HUES6 (cell line): ENCODE measurements at regions not wholly inside any gene's neighbourhood (a gene's known extent, or its start where the extent isn't known, plus 50 kb on each side); places are given as distances from the start of the nearest gene placed in this dataset.
"Not testable (repeated sequence)": the region's sequence is repeated elsewhere in the genome, so short reads cannot be mapped to it uniquely, and the experiment has no call there.

Source experiments
- H3K27ac ChIP-seq: 2 replicates; pipeline ENCODE4 v1.7.0; 2013; ENCODE audit warnings: low read depth, mild to moderate bottlenecking, low read length, inconsistent platforms
- H3K27me3 ChIP-seq: 2 replicates; pipeline ENCODE4 v1.6.1; 2013; ENCODE audit warnings: low read length; ENCODE audit not compliant: control insufficient read depth, insufficient read depth
- H3K36me3 ChIP-seq: 2 replicates; pipeline ENCODE4 v1.6.1; 2013; ENCODE audit warnings: low read length; ENCODE audit not compliant: control insufficient read depth, insufficient read depth
- H3K4me1 ChIP-seq: 2 replicates; pipeline ENCODE4 v1.6.1; 2013; ENCODE audit warnings: low read length; ENCODE audit not compliant: control insufficient read depth, insufficient read depth
- H3K4me3 ChIP-seq: 2 replicates; pipeline ENCODE4 v1.5.1; 2013; ENCODE audit warnings: low read depth, low read length
- H3K9ac ChIP-seq: one replicate; pipeline ENCODE4 v1.6.1; 2013; ENCODE audit warnings: mild to moderate bottlenecking, low read length
- H3K9me3 ChIP-seq: 2 replicates; pipeline ENCODE4 v1.6.1; 2013; ENCODE audit warnings: low read depth, low read length; ENCODE audit not compliant: control insufficient read depth, insufficient read depth

DNA sequence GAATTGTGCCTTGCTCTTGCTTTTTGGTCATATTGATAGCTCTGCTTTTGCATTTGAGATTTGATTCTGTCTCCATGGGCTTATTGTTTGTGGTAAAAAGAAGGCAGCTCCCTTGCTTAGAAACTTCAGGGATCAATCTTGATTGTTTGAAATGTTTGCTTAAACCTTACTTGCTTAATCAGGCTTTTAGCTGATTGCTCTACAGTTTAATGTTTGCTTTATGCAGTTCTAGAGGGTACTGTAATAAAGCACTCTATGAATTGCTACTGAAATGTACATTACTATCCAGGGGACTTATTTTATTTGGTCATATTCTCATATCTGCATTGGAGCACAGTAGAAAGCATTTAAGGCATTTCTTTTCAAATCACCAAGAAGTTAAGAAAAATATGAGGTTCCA is 545.4 kb upstream of the HS3ST5 start:
- Histone ChIP-seq H3K9me3 (no peaks in the 10 kb centered on the region), H3K36me3 (no peaks in the 10 kb centered on the region), H3K4me1 (no peaks in the 10 kb centered on the region), H3K9ac (no peak overlapping the region), H3K27me3 (no peaks in the 10 kb centered on the region), H3K27ac (no peak overlapping the region), H3K4me3 (no peak overlapping the region)

GRCh38 chr6:114886670-114887436 is 544.0 kb upstream of the HS3ST5 start:
- no peaks in the 10 kb centered on the region for H3K36me3 ChIP-seq
- no peaks in the 10 kb centered on the region for H3K27me3 ChIP-seq
- H3K4me3 ChIP-seq = no peak overlapping the region
- no peaks in the 10 kb centered on the region for H3K9me3 ChIP-seq
- no peak overlapping the region for H3K9ac ChIP-seq
- no peaks in the 10 kb centered on the region for H3K4me1 ChIP-seq
- no peak overlapping the region for H3K27ac ChIP-seq

- H3K27me3 ChIP-seq = no peaks in the 10 kb centered on the region
- H3K36me3 ChIP-seq = no peaks in the 10 kb centered on the region
- H3K27ac ChIP-seq = no peak overlapping the region
- H3K9me3 ChIP-seq = no peaks in the 10 kb centered on the region
- no peaks in the 10 kb centered on the region for H3K4me1 ChIP-seq
- no peak overlapping the region for H3K9ac ChIP-seq
- H3K4me3 ChIP-seq = no peak overlapping the region
These were observed 536.9 kb upstream of the HS3ST5 start for GRCh38 chr6:114879693-114880092.

- Histone ChIP-seq H3K27ac (no peak overlapping the region), H3K9me3 (no peaks in the 10 kb centered on the region), H3K36me3 (no peaks in the 10 kb centered on the region)
These were observed 535.3 kb upstream of the HS3ST5 start for GRCh38 chr6:114878091-114878490.

DNA sequence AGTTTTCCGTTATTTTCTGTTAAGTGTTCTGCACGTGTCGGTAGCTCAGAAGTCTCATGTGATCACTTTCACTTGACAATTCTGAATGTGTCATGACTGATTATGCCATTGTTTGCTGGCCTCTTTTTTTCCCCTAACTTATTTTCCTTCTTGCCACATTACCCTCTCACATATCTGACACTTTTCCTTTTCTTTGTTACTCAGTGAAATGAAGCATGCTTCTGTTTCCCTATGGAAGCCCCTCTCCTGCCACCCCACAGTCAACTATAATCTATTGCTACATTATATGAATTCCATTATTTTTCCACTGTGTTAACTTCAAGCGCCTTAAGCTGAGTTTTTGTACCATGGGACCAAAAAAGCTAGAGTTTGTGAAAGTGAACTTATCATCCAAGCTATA is 531.6 kb upstream of the HS3ST5 start:
- no peak overlapping the region for H3K4me3 ChIP-seq
- H3K27me3 ChIP-seq = no peaks in the 10 kb centered on the region
- no peaks in the 10 kb centered on the region for H3K36me3 ChIP-seq
- H3K9me3 ChIP-seq = no peaks in the 10 kb centered on the region
- H3K4me1 ChIP-seq = no peaks in the 10 kb centered on the region
- no peak overlapping the region for H3K9ac ChIP-seq
- H3K27ac ChIP-seq = no peak overlapping the region

More at GRCh38 chr6:114878091-114878490, 535.3 kb upstream of the HS3ST5 start:
- no peak overlapping the region for H3K4me3 ChIP-seq
- no peaks in the 10 kb centered on the region for H3K4me1 ChIP-seq
- no peak overlapping the region for H3K9ac ChIP-seq
- no peaks in the 10 kb centered on the region for H3K27me3 ChIP-seq

GRCh38 chr6:114865506-114865905 is 522.7 kb upstream of the HS3ST5 start:
- not testable (repeated sequence) for H3K4me3 ChIP-seq, H3K27me3 ChIP-seq, H3K9ac ChIP-seq, H3K36me3 ChIP-seq, H3K27ac ChIP-seq, H3K9me3 ChIP-seq, H3K4me1 ChIP-seq

- no peaks in the 10 kb centered on the region for H3K4me1 ChIP-seq
- no peaks in the 10 kb centered on the region for H3K27me3 ChIP-seq
- H3K9ac ChIP-seq = no peak overlapping the region
- H3K4me3 ChIP-seq = no peak overlapping the region
- no peaks in the 10 kb centered on the region for H3K36me3 ChIP-seq
- peaks cover 6% of the 10 kb centered on the region; the same call in 1 of the 2 replicates for H3K9me3 ChIP-seq
- no peak overlapping the region for H3K27ac ChIP-seq
These were observed 520.8 kb upstream of the HS3ST5 start for GRCh38 chr6:114863610-114864009.

DNA sequence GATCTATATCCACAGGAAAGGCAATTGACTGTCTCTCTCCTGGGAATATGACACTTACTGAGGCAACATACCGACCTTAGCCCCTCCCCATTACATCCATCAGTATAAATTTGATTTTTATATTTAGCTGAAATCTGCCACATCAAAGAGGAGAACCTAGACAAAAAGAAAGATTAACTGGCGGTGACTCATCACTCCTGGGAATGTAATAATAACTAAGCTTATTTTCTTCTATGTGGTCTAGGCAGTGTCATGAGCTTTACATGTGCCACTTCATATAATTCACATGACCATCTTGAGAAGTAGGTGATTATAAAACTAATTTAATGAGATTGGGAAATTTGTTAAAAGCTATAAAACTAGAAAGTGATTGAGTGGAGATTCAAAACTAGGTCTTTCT is 520.0 kb upstream of the HS3ST5 start:
- Histone ChIP-seq H3K9ac (no peak overlapping the region), H3K9me3 (peaks cover 6% of the 10 kb centered on the region; the same call in 1 of the 2 replicates), H3K27me3 (no peaks in the 10 kb centered on the region), H3K36me3 (no peaks in the 10 kb centered on the region), H3K27ac (no peak overlapping the region), H3K4me1 (no peaks in the 10 kb centered on the region), H3K4me3 (no peak overlapping the region)

DNA sequence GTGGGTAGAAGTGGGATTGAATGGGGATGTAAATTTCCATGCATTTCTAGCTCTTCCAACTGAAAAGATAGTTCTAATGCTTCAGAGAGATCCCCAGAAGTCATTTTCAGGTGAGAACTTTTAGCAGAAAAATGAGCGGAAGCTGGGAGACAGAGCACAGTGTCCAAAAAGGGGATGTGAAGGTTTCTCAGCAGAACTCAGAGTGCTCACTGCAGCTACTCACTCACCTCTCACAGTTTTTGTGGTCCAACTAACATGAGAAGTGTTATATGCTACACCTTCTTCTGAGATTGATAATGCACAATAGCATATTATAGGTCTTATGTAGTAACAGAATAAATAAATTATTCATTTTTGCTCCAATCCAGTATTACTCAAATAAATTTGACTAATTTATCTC is 519.2 kb upstream of the HS3ST5 start:
- H3K36me3 ChIP-seq = no peaks in the 10 kb centered on the region
- H3K9me3 ChIP-seq = peaks cover 6% of the 10 kb centered on the region; the same call in 1 of the 2 replicates
- H3K4me3 ChIP-seq = no peak overlapping the region
- H3K9ac ChIP-seq = no peak overlapping the region
- no peak overlapping the region for H3K27ac ChIP-seq
- H3K27me3 ChIP-seq = no peaks in the 10 kb centered on the region
- no peaks in the 10 kb centered on the region for H3K4me1 ChIP-seq

GRCh38 chr6:114844359-114844758 is 501.5 kb upstream of the HS3ST5 start:
- Histone ChIP-seq H3K36me3 (no peaks in the 10 kb centered on the region), H3K4me3 (no peak overlapping the region), H3K27me3 (no peaks in the 10 kb centered on the region), H3K27ac (no peak overlapping the region), H3K4me1 (no peaks in the 10 kb centered on the region), H3K9ac (no peak overlapping the region), H3K9me3 (no peaks in the 10 kb centered on the region)

DNA sequence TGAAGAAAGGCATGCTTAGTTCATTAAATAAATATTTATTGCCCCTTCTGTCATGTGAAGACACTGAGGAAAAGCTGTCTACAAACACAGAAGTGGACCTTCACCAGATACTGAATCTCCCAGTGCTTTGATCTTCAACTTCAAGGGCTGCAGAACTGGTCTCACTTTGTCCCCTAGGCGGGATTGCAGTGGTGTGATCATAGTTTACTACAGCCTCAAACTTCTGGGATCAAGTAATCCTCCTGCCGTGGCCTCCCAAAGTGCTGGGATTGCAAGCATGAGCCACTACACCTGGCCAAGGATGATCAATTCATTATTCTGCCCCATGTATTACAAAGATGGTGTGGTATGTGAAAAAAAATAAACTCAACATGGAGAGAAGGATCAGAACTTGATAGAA is 496.2 kb upstream of the HS3ST5 start:
- no peaks in the 10 kb centered on the region for H3K9me3 ChIP-seq
- H3K4me3 ChIP-seq = no peak overlapping the region
- no peaks in the 10 kb centered on the region for H3K36me3 ChIP-seq
- no peaks in the 10 kb centered on the region for H3K27me3 ChIP-seq
- H3K4me1 ChIP-seq = no peaks in the 10 kb centered on the region
- no peak overlapping the region for H3K27ac ChIP-seq
- no peak overlapping the region for H3K9ac ChIP-seq
